ENCODE measurements at regions not wholly inside any gene's neighbourhood (a gene's known extent, or its start where the extent isn't known, plus 50 kb on each side); places are given as distances from the start of the nearest gene placed in this dataset.

DNA sequence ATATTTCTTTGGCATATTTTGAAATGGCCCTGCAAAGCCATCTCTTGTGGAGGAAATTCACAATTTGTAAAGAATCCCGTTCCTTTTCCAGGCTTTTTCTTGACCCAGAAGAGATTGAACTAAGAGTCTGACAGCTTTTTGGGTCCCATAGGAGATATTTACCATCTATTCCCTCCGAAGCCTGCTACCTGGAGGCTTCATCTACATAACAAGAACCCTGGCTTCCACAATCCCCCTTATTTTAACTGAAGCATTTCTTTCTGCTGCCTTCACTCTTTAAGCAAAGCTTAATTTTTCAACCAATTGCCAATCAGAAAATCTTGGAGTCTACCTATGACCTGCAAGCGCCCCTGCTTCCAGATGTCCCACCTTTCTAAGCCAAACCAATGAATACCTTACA lies 248.1 kb upstream of the GADL1 start:
- no peak for DNase-seq (ENCODE audit: low spot score)

DNA sequence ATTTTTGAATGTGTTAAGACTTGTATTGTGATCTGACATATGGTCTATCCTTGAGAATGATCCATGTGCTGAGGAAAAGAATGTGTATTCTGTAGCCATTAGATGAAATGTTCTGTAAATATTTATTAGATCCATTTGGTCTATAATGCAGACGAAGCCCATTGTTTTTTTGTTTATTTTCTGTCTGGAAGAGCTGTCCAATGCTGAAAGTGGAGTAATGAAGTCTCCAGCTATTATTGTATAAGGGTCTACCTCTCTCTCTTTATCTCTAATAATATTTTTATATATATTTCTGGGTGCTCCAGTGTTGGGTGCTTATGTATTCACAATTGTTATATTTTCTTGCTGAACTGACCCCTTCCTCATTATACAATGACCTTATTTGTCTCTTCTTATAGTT lies 250.6 kb upstream of the GADL1 start:
- DNase-seq (ENCODE audit: low spot score), result no peak

GRCh38 chr3:31147550-31147949 lies 253.1 kb upstream of the GADL1 start:
- no peak for DNase-seq (ENCODE audit: low spot score)

DNA sequence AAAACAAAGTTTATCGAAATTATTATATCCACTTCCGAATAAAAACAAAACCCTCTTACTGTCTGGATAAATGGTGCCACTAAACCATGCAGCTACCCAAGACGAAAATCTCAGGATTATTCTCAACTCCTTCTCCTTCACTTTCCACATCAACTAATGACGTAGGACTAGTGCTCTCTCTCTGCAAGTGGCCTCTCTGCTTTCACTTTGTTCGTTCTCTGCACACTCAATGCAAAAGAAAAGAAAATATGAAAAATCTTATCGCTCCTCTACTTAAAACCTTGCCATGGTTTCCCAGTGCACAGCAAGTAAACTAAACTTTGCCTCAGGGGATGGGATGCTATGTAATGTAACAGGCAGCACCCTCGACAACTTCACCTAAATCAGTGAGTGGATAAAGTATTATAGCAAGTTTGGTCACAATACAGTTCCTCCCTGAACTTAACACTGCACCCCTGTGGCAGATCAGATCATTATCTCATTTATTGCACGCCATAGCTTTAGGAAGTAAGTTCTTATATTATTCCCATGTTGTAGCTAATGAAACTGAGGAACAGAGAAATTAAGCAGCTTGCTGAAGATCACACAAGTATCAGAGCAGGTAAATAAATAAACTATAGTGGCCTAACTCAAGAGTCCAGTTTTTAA lies 262.7 kb upstream of the GADL1 start:
- DNase-seq (ENCODE audit: low spot score), result no peak

- no peak for DNase-seq (ENCODE audit: low spot score)
Measured at GRCh38 chr3:31157893-31158620, 263.6 kb upstream of the GADL1 start.

- DNase-seq (ENCODE audit: low spot score), result no peak
Measured at GRCh38 chr3:31159331-31160039, 265.0 kb upstream of the GADL1 start.

GRCh38 chr3:31161889-31162288 lies 267.4 kb upstream of the GADL1 start:
- DNase-seq (ENCODE audit: low spot score), result no peak

GRCh38 chr3:31164381-31164780 lies 269.9 kb upstream of the GADL1 start:
- DNase-seq (ENCODE audit: low spot score), result no peak

- DNase-seq (ENCODE audit: low spot score), result no peak
Measured at GRCh38 chr3:31165399-31165860, 271.0 kb upstream of the GADL1 start.

- no peak for DNase-seq (ENCODE audit: low spot score)
Measured at GRCh38 chr3:31166249-31166885, 271.9 kb upstream of the GADL1 start.

DNA sequence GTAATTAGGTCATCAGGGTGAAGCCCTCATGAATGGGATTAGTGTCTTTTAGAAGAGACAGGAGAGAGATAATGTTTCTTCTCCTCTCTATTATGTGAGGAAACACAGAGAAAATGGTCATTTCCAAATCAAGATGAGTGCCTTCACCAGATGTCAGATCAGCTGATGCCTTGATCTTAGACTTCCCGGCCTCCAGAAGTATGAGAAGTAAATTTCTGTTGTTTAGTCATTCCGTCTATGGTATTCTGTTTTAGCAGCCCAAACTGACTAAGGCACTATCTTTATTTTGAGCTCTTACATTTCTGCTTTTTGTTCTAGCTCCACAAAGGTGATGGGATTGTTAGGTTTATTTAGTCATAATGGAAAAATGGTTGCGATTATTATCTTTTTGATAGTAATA lies 273.2 kb upstream of the GADL1 start:
- no peak for DNase-seq (ENCODE audit: low spot score)

DNA sequence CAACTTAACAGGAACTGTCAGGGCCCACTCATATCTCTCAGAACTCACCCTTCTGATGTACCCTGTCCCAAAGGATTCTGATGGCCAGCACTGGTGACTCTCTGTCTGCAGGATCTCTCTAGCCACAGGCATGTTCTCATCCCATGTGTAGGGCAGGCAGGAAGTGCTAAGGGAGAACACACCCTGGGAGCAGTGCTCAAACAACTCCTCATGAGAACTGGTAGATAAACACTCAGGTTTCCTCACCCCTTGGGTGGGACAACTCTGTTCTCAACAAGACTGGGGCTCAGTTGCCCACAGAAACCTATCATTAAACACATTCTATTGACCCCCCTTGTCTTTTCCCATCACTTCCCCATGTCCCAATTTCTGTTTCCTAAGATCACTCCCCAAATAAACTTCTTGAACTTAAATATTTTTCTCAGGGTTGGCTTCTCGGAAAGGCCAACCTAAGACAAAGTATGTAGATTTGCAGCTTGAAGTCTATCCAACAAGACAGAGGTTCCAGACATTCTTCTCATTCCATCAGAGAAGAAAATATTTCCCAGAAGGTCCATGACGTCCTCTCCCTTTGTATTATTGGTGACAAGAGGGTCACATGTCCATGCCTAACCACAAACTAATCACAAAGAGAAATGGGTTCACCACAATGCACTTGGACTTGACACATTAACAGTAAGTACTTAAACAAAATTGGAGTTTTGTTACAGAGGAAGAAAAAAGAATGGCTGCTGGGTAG lies 276.6 kb upstream of the GADL1 start:
- DNase-seq (ENCODE audit: low spot score), result no peak

GRCh38 chr3:31172336-31172735 lies 277.9 kb upstream of the GADL1 start:
- DNase-seq (ENCODE audit: low spot score), result no peak

DNA sequence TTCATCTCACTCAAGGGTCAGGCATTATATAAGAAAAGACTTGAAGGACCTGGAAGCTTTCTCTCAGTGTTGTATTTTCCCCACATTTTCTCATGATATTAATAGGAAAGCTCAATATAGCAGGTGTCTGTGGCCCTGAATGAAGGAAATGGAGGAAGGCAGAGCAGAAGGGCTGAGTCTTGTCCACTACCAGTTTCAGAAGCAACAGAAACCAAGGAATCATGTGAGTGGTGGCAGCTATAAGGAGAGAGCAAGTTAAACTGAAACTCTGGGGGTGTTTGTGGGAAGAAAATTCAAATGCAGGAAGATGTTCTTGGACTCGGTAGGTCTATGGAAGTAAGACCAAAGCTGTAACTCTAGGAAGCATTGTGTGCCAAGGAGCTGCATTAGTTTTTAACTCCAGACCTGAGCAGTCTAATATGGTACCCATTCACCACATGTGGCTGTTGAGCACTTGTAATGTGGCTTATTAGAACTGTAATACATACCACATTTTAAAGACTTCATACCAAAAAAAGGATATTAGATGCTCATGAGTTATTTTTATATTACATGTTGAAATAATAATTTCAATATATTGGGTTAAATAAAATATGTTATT lies 278.8 kb upstream of the GADL1 start:
- no peak for DNase-seq (ENCODE audit: low spot score)

- no peak for DNase-seq (ENCODE audit: low spot score)
Measured at GRCh38 chr3:31174079-31174478, 279.6 kb upstream of the GADL1 start.

GRCh38 chr3:31176045-31176444 lies 281.6 kb upstream of the GADL1 start:
- no peak for DNase-seq (ENCODE audit: low spot score)

GRCh38 chr3:31178467-31178866 lies 284.0 kb upstream of the GADL1 start:
- no peak for DNase-seq (ENCODE audit: low spot score)

- DNase-seq (ENCODE audit: low spot score), result no peak
Measured at GRCh38 chr3:31179768-31180167, 285.3 kb upstream of the GADL1 start.

DNA sequence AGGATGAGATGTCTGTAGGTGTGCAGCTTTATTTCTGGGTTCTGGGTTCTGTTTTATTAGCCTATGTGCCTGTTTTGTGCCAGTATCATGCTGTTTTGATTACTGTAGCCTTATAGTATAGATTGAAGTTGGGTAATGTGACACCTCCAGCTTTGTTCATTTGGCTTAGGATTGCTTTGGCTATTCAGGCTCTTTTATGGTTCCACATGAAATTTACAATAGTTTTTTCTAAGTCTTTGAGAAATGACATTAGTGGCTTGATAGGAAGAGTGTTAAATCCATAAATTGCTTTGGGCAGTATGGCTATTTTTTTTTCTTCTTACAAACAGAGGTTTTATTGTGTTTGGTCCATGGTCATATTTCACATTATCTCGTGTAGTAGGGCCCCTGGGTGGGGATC lies 285.8 kb upstream of the GADL1 start:
- no peak for DNase-seq (ENCODE audit: low spot score)

GRCh38 chr3:31181661-31182060 lies 287.2 kb upstream of the GADL1 start:
- DNase-seq (ENCODE audit: low spot score), result no peak

- no peak for DNase-seq (ENCODE audit: low spot score)
Measured at GRCh38 chr3:31182661-31183060, 288.2 kb upstream of the GADL1 start.

All from CD4-positive, alpha-beta T cell treated with Interleukin-2 at 100 ng/mL for 4 hours (primary cell).